OCI-LY1 (cell line): ENCODE measurements at regions not wholly inside any gene's neighbourhood (a gene's known extent, or its start where the extent isn't known, plus 50 kb on each side); places are given as distances from the start of the nearest gene placed in this dataset.

Experiments
- H2AFZ ChIP-seq: fragments of 200-600 bp; sonication (generic), shearing (Covaris generic); 2 replicates; pipeline ENCODE4 v1.6.0; 2014; ENCODE audit warnings: antibody characterized with exemption, mild to moderate bottlenecking, low read length
- H3F3A ChIP-seq: fragments of 200-600 bp; sonication (generic), shearing (Covaris generic); 2 replicates; pipeline ENCODE4 v1.6.0; 2014; ENCODE audit warnings: mild to moderate bottlenecking, antibody characterized with exemption, low read length, moderate library complexity; ENCODE audit not compliant: insufficient read depth
- H3K27ac ChIP-seq: fragments of 200-600 bp; sonication (generic); 2 replicates; pipeline ENCODE4 v1.5.1; 2014; ENCODE audit warnings: low read length, mixed run types, mild to moderate bottlenecking, low read depth; ENCODE audit not compliant: poor library complexity, severe bottlenecking
- H3K27me3 ChIP-seq: fragments of 200-600 bp; sonication (generic); 2 replicates; pipeline ENCODE4 v1.6.0; 2014; ENCODE audit warnings: antibody characterized with exemption, mild to moderate bottlenecking, low read length, moderate library complexity; ENCODE audit not compliant: insufficient read depth
- H3K36me3 ChIP-seq: fragments of 200-600 bp; sonication (generic); 2 replicates; pipeline ENCODE4 v1.6.1; 2014; ENCODE audit warnings: mild to moderate bottlenecking, antibody characterized with exemption, low read length, moderate library complexity, mixed read lengths; ENCODE audit not compliant: insufficient read depth
- H3K4me1 ChIP-seq: fragments of 200-600 bp; sonication (generic); 2 replicates; pipeline ENCODE4 v1.5.1; 2014; ENCODE audit warnings: mild to moderate bottlenecking, low read length, moderate library complexity; ENCODE audit not compliant: insufficient read depth, severe bottlenecking
- H3K4me2 ChIP-seq: fragments of 200-600 bp; sonication (generic), shearing (Covaris generic); 2 replicates; pipeline ENCODE4 v1.6.1; 2014; ENCODE audit warnings: low read length
- H3K4me3 ChIP-seq: fragments of 200-600 bp; sonication (generic); 2 replicates; pipeline ENCODE4 v1.5.1; 2014; ENCODE audit warnings: low read length, low read depth, mild to moderate bottlenecking, mixed read lengths; ENCODE audit not compliant: poor library complexity, severe bottlenecking
- H3K79me2 ChIP-seq: fragments of 200-600 bp; shearing (Covaris generic); 2 replicates; pipeline ENCODE4 v1.6.1; 2016; ENCODE audit warnings: mixed run types, low read length, mixed read lengths; ENCODE audit not compliant: insufficient read depth
- H3K9ac ChIP-seq: fragments of 200-600 bp; sonication (generic), shearing (Covaris generic); 2 replicates; pipeline ENCODE4 v1.6.1; 2014; ENCODE audit warnings: mild to moderate bottlenecking, low read length, mixed read lengths
- H3K9me2 ChIP-seq: fragments of 200-600 bp; sonication (generic), shearing (Covaris generic); 2 replicates; pipeline ENCODE4 v1.6.1; 2014; ENCODE audit warnings: low read depth, mild to moderate bottlenecking, low read length, mixed read lengths
- H3K9me3 ChIP-seq: fragments of 200-600 bp; shearing (Covaris generic); 2 replicates; pipeline ENCODE4 v1.6.1; 2014; ENCODE audit warnings: low read length, mixed read lengths
- H4K20me1 ChIP-seq: fragments of 200-600 bp; sonication (generic), shearing (Covaris generic); 2 replicates; pipeline ENCODE4 v1.6.0; 2016; ENCODE audit warnings: mild to moderate bottlenecking, low read length; ENCODE audit not compliant: insufficient read depth
- CTCF ChIP-seq: fragments of 200-600 bp; sonication (generic), shearing (Covaris generic); IDR thresholded peaks from 2 replicates; pipeline ENCODE4 v1.5.1; 2017; ENCODE audit warnings: mild to moderate bottlenecking, antibody characterized with exemption, low read length, moderate library complexity, mixed read lengths
- EZH2 ChIP-seq: fragments of 200-600 bp; sonication (generic), shearing (Covaris generic); IDR thresholded peaks from 2 replicates; pipeline ENCODE4 v1.8.0; 2017; ENCODE audit warnings: borderline replicate concordance, mixed run types, mild to moderate bottlenecking, antibody characterized with exemption, low read length, moderate library complexity, mixed read lengths

GRCh38 chr17:77509599-77509998 lies 368.8 kb downstream of the SEC14L1 start:
- no peak overlapping the region for H3K27ac ChIP-seq
- H3K4me1 ChIP-seq = no peaks in the 10 kb centered on the region
- TF ChIP-seq EZH2 (no peak), CTCF (no peak)
- H2AFZ ChIP-seq = no peak overlapping the region
- H3K9me2 ChIP-seq = no peaks in the 10 kb centered on the region
- peaks cover 9% of the 10 kb centered on the region for H3K36me3 ChIP-seq
- H3F3A ChIP-seq = no peaks in the 10 kb centered on the region
- H3K4me3 ChIP-seq = no peak overlapping the region
- H3K9ac ChIP-seq = no peak overlapping the region
- no peaks in the 10 kb centered on the region for H3K9me3 ChIP-seq
- no peaks in the 10 kb centered on the region; the same call in 1 of the 2 replicates for H3K27me3 ChIP-seq
- no peaks in the 10 kb centered on the region for H4K20me1 ChIP-seq
- H3K4me2 ChIP-seq = no peak overlapping the region
- no peaks in the 10 kb centered on the region for H3K79me2 ChIP-seq

- TF ChIP-seq CTCF = no peak
- TF ChIP-seq EZH2 = no peak
Observed at GRCh38 chr17:77510133-77510796, 369.5 kb downstream of the SEC14L1 start.

GRCh38 chr17:77511514-77512061 lies 370.8 kb downstream of the SEC14L1 start:
- Histone ChIP-seq H3K9me2 (no peaks in the 10 kb centered on the region), H3K9me3 (no peaks in the 10 kb centered on the region), H3F3A (no peaks in the 10 kb centered on the region), H3K27ac (no peak overlapping the region), H3K79me2 (no peaks in the 10 kb centered on the region), H3K4me1 (no peaks in the 10 kb centered on the region), H3K36me3 (peaks cover 9% of the 10 kb centered on the region), H4K20me1 (no peaks in the 10 kb centered on the region), H3K4me2 (no peak overlapping the region), H3K4me3 (no peak overlapping the region), H2AFZ (no peak overlapping the region), H3K27me3 (no peaks in the 10 kb centered on the region; the same call in 1 of the 2 replicates), H3K9ac (no peak overlapping the region)
- no peak for TF ChIP-seq CTCF
- TF ChIP-seq EZH2 = no peak

More at GRCh38 chr17:77510133-77510796, 369.5 kb downstream of the SEC14L1 start:
- Histone ChIP-seq H3K9ac (no peak overlapping the region), H4K20me1 (no peaks in the 10 kb centered on the region), H3K9me2 (no peaks in the 10 kb centered on the region), H3K27ac (no peak overlapping the region), H2AFZ (no peak overlapping the region), H3K4me3 (no peak overlapping the region), H3K27me3 (no peaks in the 10 kb centered on the region; the same call in 1 of the 2 replicates), H3K4me2 (no peak overlapping the region), H3K9me3 (no peaks in the 10 kb centered on the region), H3K36me3 (peaks cover 9% of the 10 kb centered on the region), H3F3A (no peaks in the 10 kb centered on the region), H3K79me2 (no peaks in the 10 kb centered on the region), H3K4me1 (no peaks in the 10 kb centered on the region)
